ENCODE measurements at regions not wholly inside any gene's neighbourhood (a gene's known extent, or its start where the extent isn't known, plus 50 kb on each side); places are given as distances from the start of the nearest gene placed in this dataset.

- TF ChIP-seq CTCF (IDR thresholded peaks at IDR 0.05; ENCODE audit: low read depth, low read length, poor library complexity, severe bottlenecking) (no peak), EZH2phosphoT487 (IDR thresholded peaks at IDR 0.05; ENCODE audit: borderline replicate concordance, low read length) (no peak)
These were observed 182.1 kb upstream of the POU3F1 start for GRCh38 chr1:38228718-38229117.

Measured in DOHH2 (cell line).